HG02642 (cell line): ENCODE measurements at regions not wholly inside any gene's neighbourhood (a gene's known extent, or its start where the extent isn't known, plus 50 kb on each side); places are given as distances from the start of the nearest gene placed in this dataset.
"Not testable (repeated sequence)": the region's sequence is repeated elsewhere in the genome, so short reads cannot be mapped to it uniquely, and the experiment has no call there.

Experiments used
- ATAC-seq: cut with Tn5 transposase; IDR thresholded peaks from one replicate; pipeline ENCODE4 v1.9.1; 2021; ENCODE audit warnings: mild to moderate bottlenecking; ENCODE audit not compliant: unreplicated experiment, poor library complexity

DNA sequence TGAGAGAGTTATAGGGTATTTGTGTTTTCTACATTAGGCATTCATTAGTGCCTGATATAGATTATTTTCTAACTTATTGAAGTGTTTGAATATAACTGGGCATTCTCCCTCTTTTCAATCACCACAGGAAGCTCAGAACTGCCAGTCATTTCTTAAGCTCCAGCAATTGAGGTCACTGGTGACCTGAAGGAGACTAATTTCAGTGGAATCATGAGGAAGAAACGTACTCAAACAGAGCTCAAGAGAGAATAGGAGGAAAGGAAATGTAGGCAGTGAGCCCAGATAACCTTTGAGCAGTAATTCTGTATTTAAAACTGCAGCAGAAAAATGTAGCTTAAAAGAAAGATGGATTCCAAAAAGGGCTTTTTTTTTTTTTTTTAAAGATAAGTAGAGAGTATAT is 1035.5 kb downstream of the SOCS6 start:
- no peak for ATAC-seq

DNA sequence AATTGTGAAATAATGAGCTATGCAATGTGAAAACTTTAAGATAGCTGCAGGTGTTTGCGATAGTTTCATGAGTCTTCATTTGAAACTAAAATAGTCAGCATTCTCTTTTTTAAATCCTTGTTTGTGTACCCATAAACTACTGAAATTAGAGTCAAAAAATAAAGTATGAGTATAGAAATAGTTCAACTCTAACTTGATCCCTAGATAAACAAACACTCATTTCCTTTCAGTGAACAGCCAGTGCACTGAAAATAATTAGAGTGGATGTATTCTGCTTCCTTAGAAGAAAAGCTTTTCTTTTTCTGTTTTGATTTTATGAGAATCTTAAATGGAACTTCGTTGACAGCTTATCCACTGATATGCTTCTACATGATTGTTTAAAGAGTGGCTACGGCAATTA is 1033.4 kb downstream of the SOCS6 start:
- ATAC-seq: no peak

DNA sequence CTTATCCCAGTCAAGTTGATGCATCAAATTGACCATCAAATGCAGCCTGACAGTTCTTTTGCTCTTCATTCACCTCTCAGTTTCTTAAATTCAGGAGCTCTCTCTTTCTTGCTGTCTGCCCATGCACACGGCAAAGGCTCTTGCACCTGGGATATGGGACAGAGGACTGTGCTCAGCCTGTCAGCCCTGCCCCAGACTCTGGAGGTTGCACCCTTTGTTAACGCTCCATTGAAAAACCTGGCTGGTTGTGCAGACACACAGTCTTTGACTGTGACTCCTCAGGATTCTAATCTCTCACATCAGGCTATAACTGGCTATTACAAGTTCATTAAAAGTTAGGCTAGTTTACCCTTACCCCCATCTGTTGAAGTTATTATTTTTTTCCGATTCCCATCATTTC is 1032.5 kb downstream of the SOCS6 start:
- ATAC-seq: no peak

DNA sequence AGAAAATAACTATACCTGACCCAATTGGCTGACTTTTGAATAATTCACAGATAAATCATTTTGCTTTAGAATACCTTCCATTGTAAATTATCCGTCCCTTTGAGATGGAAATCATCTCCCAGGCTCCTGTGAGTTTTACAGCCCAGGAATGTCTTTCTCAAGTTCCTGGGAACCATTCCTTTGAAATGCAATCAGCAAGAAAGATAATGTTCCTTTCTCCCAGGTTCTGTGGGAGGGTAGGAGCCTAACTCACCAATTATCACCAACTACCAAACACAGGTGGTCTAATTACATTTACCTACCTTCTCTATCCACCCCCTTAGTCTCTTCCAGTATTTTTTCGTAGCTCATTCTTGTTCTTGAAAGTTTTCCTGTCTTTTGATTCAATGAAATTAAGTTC is 1016.0 kb downstream of the SOCS6 start:
- no peak for ATAC-seq

DNA sequence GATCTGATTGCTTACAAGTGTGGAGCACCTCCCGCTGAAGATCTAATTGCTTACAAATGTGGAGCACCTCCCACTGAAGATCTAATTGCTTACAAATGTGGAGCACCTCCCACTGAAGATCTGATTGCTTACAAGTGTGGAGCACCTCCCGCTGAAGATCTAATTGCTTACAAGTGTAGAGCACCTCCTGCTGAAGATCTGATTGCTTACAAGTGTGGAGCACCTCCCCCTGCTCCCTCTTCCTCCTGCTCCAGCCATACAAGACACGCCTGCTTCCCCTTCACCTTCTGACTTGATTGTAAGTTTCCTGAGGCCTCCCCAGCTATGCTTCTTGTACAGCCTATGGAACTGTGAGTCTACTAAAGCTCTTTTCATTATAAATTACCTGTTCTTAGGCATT is 1014.9 kb downstream of the SOCS6 start:
- ATAC-seq: not testable (repeated sequence)

DNA sequence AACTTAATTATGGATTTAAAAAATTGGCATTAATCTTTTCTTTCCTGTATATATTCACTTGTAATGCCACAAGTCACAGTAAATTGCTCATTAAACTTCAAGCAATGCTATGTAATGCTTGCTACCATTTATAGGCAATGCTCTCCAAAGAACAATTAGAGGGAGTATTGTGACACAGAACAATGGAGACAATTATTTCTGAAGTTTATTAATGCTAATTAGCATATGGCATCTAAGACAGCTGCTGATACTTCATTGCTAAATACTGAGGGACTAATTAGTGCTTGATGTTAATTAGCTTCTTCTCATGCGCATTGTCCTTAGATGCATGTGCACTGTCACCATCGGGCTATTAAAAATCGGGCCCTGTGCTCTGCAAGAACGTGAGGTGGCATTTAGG is 1012.8 kb downstream of the SOCS6 start:
- no peak for ATAC-seq

DNA sequence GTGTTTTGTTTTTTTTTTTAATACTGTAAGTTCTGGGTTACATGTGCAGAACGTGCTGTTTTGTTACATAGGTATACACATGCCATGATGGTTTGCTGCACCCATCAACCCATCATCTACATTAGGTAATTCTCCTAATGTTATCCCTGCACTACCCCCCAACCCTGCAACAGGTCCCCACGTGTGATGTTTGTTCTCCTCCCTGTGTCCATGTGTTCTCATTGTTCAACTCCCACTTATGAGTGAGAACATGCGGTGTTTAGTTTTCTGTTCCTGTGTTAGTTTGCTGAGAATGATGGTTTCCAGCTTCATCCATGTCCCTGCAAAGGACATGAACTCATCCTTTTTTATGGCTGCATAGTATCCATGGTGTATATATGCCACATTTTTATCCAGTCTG is 1005.4 kb downstream of the SOCS6 start:
- ATAC-seq: not testable (repeated sequence)

DNA sequence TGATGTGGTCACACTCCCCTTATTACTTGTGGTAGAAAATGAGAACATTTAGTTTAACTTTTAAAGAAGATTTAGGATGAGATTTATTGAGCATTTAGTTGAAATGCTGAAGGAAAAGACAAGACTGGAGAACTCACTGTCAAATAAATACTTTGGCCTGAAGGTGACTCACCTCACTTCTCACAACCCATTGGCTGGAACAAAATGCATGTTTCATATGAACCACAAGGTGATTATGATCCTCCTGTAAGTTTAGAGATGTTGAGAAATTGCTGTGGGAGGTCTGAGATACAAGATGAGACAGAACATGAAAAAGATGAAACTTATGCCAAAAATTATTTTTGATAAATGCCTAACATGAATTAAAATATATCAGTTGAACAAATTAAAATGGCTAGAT is 1004.5 kb downstream of the SOCS6 start:
- no peak for ATAC-seq

DNA sequence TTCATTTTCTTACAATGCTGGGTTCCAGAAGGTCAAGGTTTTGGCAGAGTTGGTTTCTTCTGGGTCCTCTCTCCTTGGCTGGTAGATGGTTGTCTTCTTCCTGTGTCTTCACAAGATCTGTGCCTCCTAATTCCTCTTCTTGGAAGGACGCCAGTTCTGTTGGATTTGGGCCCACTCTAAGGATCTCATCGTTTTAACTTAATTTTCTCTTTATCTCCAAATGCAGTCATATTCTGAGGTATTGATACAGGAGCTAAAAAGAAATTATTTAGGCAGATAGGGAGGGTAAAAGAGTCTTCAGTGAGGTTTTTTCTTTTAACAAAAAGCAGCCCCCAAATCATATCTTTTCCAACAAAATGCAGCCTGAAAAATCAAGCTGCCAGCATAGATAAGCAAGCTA is 998.4 kb downstream of the SOCS6 start:
- ATAC-seq: no peak

DNA sequence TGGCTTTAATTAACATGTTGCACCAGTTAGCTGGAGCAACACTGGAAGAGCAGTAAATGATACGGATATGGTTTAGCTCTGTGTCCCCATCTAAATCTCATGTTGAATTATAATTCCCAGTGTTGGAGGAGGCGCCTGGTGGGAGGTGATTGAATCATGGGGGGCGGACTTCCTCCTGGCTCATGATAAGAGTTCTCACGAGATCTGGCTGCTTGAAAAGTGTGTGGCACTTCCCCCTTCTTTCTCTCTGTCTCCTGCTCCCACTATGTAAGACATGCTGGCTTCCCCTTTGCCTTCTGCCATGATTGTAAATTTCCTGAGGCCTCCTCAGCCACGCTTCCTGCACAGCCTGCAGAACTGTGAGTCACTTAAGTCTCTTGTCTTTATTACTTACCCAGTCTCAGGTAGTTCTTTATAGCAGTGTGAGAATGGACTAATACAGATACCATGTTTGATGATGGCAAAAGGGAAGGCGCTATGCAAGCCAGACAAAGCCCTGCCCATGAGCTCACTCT is 963.6 kb downstream of the SOCS6 start:
- ATAC-seq: no peak

DNA sequence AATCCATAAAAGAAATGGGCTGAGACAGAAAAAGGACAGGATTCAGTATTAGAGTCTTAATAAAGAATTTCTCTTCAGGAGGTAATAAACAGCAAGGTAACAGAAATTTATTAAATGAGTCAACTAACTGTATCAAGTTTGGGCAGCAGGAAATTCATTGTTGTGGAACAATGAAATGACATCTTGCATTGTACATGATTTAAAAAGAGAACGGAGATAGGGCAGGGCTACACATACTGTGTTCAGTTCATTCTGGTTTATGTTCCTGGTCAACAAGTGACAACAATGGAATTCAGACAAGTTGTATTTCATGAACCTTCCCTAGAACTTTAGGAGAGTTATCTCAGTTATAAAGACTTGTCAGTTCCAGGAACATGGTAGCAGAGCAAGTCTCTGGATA is 961.3 kb downstream of the SOCS6 start:
- no peak for ATAC-seq

DNA sequence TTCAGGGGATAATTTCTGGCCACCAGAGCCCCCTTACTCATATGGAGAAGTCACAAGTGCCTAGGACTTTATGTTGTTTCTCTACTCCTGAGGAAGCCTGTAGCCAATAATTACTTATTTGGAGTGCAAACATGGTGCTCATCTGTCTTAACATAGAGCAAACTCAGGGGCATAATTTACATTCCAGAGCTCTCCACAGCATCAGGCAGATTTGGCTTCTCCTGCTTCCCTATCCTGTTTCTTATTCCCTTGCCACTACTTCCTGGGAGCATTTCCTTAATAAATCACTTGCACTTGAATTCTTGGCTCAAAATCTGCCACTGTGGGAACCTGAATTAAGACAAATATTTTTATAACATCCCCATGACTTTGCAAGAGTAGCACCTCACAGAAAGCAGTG is 960.9 kb downstream of the SOCS6 start:
- ATAC-seq: no peak

DNA sequence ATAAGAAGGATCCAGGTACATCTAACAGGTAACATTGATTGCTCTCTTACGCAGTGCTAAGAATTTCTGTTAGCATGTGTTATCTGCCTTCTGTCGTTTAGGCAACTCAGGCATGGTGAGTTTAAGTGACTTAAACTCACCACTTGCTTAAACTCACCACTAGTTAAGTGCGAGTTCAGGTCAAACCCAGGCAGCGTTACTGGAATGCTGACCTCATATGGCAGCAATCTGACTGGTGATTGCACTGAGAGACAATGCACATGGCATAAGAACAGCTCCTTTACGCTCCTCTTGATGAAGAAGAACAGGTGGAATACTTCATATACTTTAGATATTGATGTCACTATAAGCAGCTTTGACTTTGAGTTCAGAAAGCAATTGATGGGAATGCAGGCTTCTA is 954.1 kb downstream of the SOCS6 start:
- ATAC-seq: no peak

DNA sequence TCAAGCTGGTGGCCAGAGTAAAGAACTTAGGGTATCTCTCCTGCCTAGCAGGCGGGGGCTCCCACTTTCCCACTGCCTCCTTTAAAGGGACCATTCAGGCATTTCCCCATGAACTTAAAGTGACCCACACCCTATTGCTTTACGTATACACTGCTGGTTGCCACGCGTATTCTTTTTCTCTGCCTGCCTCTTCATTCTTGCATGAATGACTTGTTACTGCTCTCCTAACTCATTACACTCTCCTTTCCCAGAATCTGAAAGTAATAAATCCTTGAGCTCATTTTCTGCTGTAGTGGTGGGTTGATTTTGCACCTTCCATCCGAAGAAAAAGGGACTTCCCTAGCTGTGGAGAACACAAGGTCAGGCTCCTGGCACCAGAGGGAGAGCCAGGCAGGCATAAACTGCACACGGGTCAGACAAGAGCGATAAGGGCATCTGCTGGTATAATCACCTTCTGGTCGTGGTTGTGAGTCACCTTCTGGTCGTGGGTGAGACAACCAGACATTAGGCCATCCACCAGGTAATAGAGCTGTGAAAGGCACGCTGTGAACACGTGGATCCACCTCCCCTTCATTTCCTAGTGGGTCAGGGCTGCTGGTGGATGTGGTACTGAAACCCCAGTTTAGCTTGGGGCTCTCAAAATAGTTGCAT is 950.3 kb downstream of the SOCS6 start:
- no peak for ATAC-seq

DNA sequence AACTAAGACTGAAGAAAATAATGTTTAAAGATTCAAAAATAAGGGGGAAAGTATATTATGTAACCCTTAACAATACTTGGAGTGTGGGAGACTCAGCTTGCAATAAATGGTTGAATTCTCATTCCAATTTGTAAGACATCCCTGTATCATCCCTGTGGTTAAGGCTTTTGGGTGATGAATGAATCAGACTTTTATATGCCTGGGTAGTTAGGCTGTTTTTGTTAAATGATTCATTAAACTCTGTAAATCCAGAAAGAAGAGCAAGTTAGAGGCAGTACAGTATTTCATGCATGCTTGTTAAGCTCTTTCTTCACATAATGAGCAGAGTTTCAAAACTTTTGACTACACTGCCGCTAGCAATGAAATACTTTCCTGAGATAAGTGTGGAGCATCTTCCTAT is 948.8 kb downstream of the SOCS6 start:
- no peak for ATAC-seq

DNA sequence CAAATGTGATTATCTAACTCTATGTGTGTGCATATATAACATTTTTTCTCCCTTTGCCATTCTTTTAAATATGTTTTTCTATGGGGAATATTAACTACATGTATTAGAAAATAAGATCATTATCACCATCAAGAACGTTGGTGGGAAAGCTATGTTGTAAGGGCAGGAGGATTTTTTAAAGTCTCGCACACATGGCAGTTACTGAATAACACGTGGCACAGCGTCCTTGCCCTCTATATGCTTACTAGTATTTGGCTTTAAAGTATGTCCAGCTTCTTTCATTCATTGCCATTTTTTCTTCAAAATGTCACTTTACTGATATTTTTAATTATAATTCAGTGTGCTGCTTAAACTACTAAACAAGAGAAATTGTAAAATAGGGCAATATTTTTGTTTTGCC is 944.3 kb downstream of the SOCS6 start:
- ATAC-seq: no peak

DNA sequence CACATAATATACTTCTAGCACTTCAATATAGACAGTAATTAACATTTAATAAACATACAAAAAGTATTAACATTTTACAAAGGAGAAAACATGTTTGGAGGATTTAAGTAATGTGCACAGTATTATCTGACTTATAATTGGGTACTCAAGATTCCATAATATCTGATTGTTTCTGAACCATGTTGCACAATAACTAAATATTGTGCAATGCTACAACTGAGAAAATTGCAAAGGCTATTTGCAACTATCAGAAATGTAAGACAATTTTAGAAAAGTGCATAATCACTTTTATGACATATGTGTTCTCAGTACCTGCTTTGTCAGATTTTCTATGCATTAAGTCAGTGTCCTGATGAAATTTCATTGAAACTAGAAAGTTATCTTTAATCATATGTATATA is 934.6 kb downstream of the SOCS6 start:
- ATAC-seq: no peak

DNA sequence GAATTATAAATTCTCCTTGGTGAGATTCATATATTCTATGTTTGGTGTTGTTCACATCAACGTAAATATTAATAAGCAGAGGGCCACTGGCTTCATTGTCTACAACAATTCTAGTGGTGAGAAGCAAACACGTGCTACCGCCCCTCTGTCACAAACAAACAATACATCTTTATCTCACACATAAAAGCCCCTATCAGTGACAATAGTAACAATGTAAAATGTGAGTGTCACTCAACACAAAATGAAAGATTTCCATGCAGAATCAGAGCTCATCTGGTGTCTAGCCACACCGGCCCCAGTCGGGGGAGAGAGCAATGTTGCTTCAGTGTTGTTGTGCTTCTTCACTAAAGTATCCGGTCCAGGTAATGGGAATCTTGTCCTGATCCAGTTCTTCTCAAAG is 932.6 kb downstream of the SOCS6 start:
- no peak for ATAC-seq

DNA sequence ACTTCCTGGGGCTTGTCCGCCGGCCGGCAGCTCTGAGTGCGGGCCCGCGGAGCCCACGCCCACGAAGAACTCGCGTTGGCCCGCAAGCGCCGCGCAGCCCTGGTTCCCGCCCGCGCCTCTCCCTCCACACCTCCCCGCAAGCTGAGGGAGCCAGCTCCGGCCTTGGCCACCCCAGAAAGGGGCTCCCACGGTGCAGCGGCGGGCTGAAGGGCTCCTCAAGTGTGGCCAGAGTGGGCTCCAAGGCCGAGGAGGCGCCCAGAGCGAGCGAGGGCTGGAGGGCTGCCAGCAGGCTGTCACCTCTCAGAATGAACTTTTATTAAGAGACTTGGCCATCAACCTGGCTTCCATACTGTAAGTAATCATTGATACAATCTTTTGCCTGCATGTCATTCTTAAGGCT is 923.9 kb downstream of the SOCS6 start:
- not testable (repeated sequence) for ATAC-seq

DNA sequence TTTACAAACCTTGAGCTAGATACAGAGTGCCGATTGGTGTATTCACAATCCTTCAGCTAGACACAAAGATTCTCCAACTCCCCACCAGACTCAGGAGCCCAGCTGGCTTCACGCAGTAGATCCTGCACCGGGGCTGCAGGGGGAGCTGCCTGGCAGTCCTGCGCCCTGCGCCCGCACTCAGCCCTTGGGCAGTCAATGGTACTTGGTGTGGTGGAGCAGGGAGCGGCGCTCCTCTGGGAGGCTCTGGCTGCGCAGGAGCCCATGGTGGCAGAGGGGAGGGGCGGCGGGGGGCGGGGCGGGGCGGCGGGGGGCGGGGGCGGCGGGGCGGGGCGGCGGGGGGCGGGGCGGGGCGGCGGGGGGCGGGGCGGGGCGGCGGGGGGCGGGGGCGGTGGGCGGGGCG is 923.4 kb downstream of the SOCS6 start:
- ATAC-seq: no peak

DNA sequence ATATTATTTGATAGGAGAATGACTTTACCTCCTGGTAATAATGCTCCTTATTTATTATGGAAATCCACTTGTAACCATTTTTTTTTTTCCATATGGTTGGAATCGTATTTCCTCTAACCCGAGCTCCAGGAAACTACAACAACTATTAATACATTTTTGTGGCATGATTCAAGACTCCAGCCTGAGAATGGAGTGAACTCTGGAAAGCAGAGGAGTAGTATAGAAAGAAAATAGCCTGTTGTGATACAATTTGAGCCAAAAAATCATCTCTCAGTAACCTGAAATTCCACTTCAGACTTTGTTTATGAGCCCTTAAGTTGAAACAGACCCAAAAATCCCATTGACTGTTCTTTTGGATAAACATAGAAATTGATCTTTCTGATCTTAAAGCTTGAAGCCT is 921.1 kb downstream of the SOCS6 start:
- ATAC-seq: no peak

DNA sequence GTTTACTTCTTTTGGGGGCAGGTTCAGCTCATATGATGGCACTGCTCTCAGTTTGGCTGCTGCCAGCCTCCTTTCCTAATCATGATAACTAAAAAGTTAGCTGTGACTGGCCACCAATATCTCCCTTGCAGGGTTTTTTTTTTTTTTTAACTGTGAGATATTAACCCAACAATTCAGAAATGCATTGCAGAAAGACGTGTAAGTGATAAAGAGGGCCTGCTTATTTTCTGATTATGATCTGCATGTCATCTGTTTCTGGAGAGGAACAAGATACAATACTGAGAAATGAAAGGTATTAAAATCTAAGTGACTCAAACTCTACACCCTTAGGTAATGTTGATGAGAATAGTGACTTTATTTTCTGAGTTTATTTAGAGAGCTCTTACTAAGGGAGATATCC is 905.6 kb downstream of the SOCS6 start:
- no peak for ATAC-seq

DNA sequence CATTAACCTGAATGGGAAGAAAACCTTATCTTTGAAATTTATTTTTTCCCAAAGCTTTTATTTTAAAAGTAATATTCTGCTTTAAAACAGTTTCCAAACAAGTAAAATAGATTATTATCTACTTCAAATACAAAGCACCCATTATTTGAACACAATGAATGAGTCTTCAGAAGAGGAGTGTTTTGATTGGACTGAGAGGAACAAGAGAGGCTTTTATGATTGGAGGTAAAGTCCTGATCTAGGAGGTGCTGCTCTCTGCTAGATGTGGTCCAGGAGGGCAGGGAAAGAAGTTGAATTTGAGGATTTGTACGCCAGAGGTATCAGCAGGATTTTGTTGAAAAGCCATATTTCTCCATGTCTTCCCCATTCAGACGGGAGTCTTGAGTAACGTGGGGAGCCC is 900.7 kb downstream of the SOCS6 start:
- no peak for ATAC-seq
